K562 (cell line): ENCODE measurements at regions not wholly inside any gene's neighbourhood (a gene's known extent, or its start where the extent isn't known, plus 50 kb on each side); places are given as distances from the start of the nearest gene placed in this dataset.

Experiments used
- ATAC-seq: fragments of 200-7000 bp; cut with Tn5 transposase; 3 replicates; pipeline ENCODE4 v1.9.1; 2020; ENCODE audit warnings: moderate library complexity
- BruUV-seq: library from RNA; stranded (reverse); fragments of 400-500 nt; replicated peaks from 2 replicates; lab custom pipeline; 2021; lab: Mats Ljungman, UMichigan
- CTCF ChIA-PET: fragments of 300-600 bp; formaldehyde crosslinking; extraction: SDS; loops from one replicate; lab custom pipeline; 2021; ENCODE audit warnings: low intra/inter-chr PET ratio; lab: Yijun Ruan, JAX
- POLR2A ChIA-PET: fragments of 300-600, 350-650 bp; sonication (Branson Sonifier 250); formaldehyde crosslinking; extraction: SDS; loops from one replicate; lab custom pipeline; 2021; ENCODE audit warnings: antibody characterized with exemption, inconsistent platforms; lab: Yijun Ruan, JAX
- DNase-seq, 4 experiments: peaks; one replicate each; pipeline versions ENCODE4 v3.0.0 to v3.0.0-alpha.2; 2011 to 2018; ENCODE audit warnings: low spot score in 3 of 4, mixed read lengths in 3 of 4; ENCODE audit errors: extremely low read depth in 1 of 4
- FAIRE-seq: peaks from 2 replicates; lab custom pipeline; 2011; peaks lifted over from hg19 to GRCh38; lab: Jason Lieb, UNC
- H2AFZ ChIP-seq: 2 replicates; pipeline ENCODE4 v1.6.0; 2011; ENCODE audit warnings: low read depth, low read length, control low read depth, inconsistent platforms
- H3K27ac ChIP-seq: fragments of 200-600 bp; 3 replicates; pipeline ENCODE4 v1.8.0; 2011; ENCODE audit warnings: low read depth, mild to moderate bottlenecking, control low read depth, inconsistent platforms, low read length, moderate library complexity, mixed read lengths; ENCODE audit errors: extremely low read depth
- H3K27me3 ChIP-seq, 2 experiments: fragments of 300-600 bp in 1 of 2; 2 replicates in 1 of 2; 3 replicates in 1 of 2; pipeline versions ENCODE4 v1.6.0 to v1.8.0; 2011; ENCODE audit warnings: inconsistent platforms in 2 of 2, low read length in 2 of 2, mild to moderate bottlenecking in 1 of 2, mixed read lengths in 1 of 2, moderate library complexity in 1 of 2; ENCODE audit not compliant: control insufficient read depth in 2 of 2, insufficient read depth in 2 of 2
- H3K36me3 ChIP-seq: fragments of 300-600 bp; 3 replicates; pipeline ENCODE4 v1.8.0; 2011; ENCODE audit warnings: mild to moderate bottlenecking, low read length, inconsistent platforms; ENCODE audit not compliant: control insufficient read depth, insufficient read depth
- H3K4me1 ChIP-seq, 2 experiments: fragments of 200-600 bp in 1 of 2; replicated peaks in 1 of 2; 2 replicates in 1 of 2; 3 replicates in 1 of 2; pipeline versions ENCODE4 v1.5.1 to v1.8.0; 2011; ENCODE audit warnings: inconsistent platforms in 2 of 2, low read length in 2 of 2, mild to moderate bottlenecking in 1 of 2, mixed read lengths in 1 of 2, moderate library complexity in 1 of 2; ENCODE audit not compliant: control insufficient read depth in 2 of 2, insufficient read depth in 2 of 2
- H3K4me2 ChIP-seq: 2 replicates; pipeline ENCODE4 v1.6.1; 2011; ENCODE audit warnings: low read length, control low read depth, inconsistent platforms, mixed read lengths; ENCODE audit not compliant: insufficient read depth
- H3K4me3 ChIP-seq: fragments of 200-600 bp; sonication (generic), shearing (Covaris generic); 2 replicates; pipeline ENCODE4 v1.5.1; 2016; ENCODE audit warnings: control low read depth, inconsistent platforms
- H3K79me2 ChIP-seq: fragments of 200-600 bp; 3 replicates; pipeline ENCODE4 v1.8.0; 2011; ENCODE audit warnings: low read length, inconsistent platforms; ENCODE audit not compliant: control insufficient read depth, insufficient read depth
- H3K9ac ChIP-seq, 2 experiments: 2 replicates each; pipeline versions ENCODE4 v1.6.0 to v1.6.1; 2011; ENCODE audit warnings: low read depth in 2 of 2, low read length in 2 of 2, control low read depth in 1 of 2, inconsistent platforms in 1 of 2, mild to moderate bottlenecking in 1 of 2, mixed read lengths in 1 of 2; ENCODE audit not compliant: insufficient read depth in 1 of 2
- H3K9me1 ChIP-seq: one replicate; pipeline ENCODE4 v1.6.0; 2011; ENCODE audit warnings: inconsistent platforms, mild to moderate bottlenecking, low read length, moderate library complexity; ENCODE audit not compliant: control insufficient read depth, insufficient read depth
- H3K9me3 ChIP-seq: replicated peaks from 2 replicates; pipeline ENCODE4 v1.5.1; 2011; ENCODE audit warnings: low read depth, low read length, inconsistent platforms; ENCODE audit not compliant: control insufficient read depth, insufficient read depth
- H4K20me1 ChIP-seq: replicated peaks from 2 replicates; pipeline ENCODE4 v1.6.1; 2011; ENCODE audit warnings: low read length, inconsistent platforms, mixed read lengths; ENCODE audit not compliant: control insufficient read depth, insufficient read depth
- CBX3 ChIP-seq, 2 experiments: IDR thresholded peaks; 1 replicate in 1 of 2; 2 replicates in 1 of 2; pipeline ENCODE4 v1.6.1; 2012; ENCODE audit warnings: inconsistent platforms in 2 of 2, low read length in 2 of 2, borderline replicate concordance in 1 of 2, control low read depth in 1 of 2
- CREB1 ChIP-seq, 2 experiments: sonication (generic) in 1 of 2; formaldehyde crosslinking in 1 of 2; IDR thresholded peaks; 2 replicates each; pipeline versions ENCODE4 v1.6.1 to v1.8.0; 2012 to 2022; ENCODE audit warnings: inconsistent platforms in 1 of 2, mild to moderate bottlenecking in 1 of 2, missing genetic modification reagents in 1 of 2, moderate library complexity in 1 of 2
- CREM ChIP-seq: IDR thresholded peaks from 2 replicates; pipeline ENCODE4 v1.6.1; 2014; ENCODE audit warnings: antibody characterized with exemption, low read depth
- EZH2 ChIP-seq: IDR thresholded peaks from 2 replicates; pipeline ENCODE4 v1.6.1; 2012; ENCODE audit warnings: low read depth, mild to moderate bottlenecking, inconsistent platforms, low read length, borderline replicate concordance
- HMG20B ChIP-seq: fragments of 250-450 bp; sonication (Bioruptor Pico); IDR thresholded peaks from 2 replicates; pipeline ENCODE4 v1.5.0; 2021; ENCODE audit warnings: mild to moderate bottlenecking
- MCM2 ChIP-seq: fragments of 450-650 bp; IDR thresholded peaks from 2 replicates; pipeline ENCODE4 v1.6.1; 2017; ENCODE audit warnings: low read depth, mild to moderate bottlenecking
- SIRT6 ChIP-seq: IDR thresholded peaks from one replicate; pipeline ENCODE4 v1.6.1; 2012; ENCODE audit warnings: low read depth, mild to moderate bottlenecking, control low read depth, inconsistent platforms, low read length, moderate library complexity
- SRSF7 ChIP-seq: fragments of 200-400 bp; formaldehyde crosslinking; optimal IDR thresholded peaks from 2 replicates; pipeline ENCODE3; 2017; ENCODE audit warnings: mild to moderate bottlenecking, low read depth, low read length
- SUPT5H ChIP-seq: fragments of 450-650 bp; IDR thresholded peaks from 2 replicates; pipeline ENCODE4 v1.6.1; 2016
- ZFP36 ChIP-seq: fragments of 150-350 bp; IDR thresholded peaks from 2 replicates; pipeline ENCODE4 v1.6.1; 2018; ENCODE audit warnings: low read length, low read depth; ENCODE audit not compliant: partially characterized antibody
- WGBS: fragments of 100-300 bp; shearing (Covaris generic); methylation state at CpG from one replicate; pipeline ENCODE4 v1.1.6; 2016; ENCODE audit warnings: low coverage, mixed read lengths; ENCODE audit not compliant: insufficient coverage; ENCODE audit errors: missing lambda C conversion rate; 5-methylcytosine and 5-hydroxymethylcytosine counted together
- in situ Hi-C: fragments of 300-500 bp; cut with MboI; formaldehyde crosslinking; loops from 4 replicates; pipeline ENCODE4 v1.15.0; 2018; ENCODE audit warnings: inconsistent platforms, mixed read lengths
- intact Hi-C: fragments of 100-400 bp; cut with micrococcal nuclease; formaldehyde crosslinking; loops from 2 replicates; pipeline ENCODE4 v1.14.2; 2022
- TF ChIP-seq, protein P1 (sequence below), 2 experiments: fragments of 450-650 bp; conservative IDR thresholded peaks; 2 replicates each; pipeline ENCODE4 v1.6.1; 2017; ENCODE audit warnings: mild to moderate bottlenecking in 2 of 2, moderate library complexity in 2 of 2
- TF ChIP-seq, protein P2 (sequence below): fragments of 450-650 bp; formaldehyde crosslinking; IDR thresholded peaks from 2 replicates; pipeline ENCODE4 v1.4.0; 2020; ENCODE audit warnings: mild to moderate bottlenecking, moderate library complexity

DNA sequence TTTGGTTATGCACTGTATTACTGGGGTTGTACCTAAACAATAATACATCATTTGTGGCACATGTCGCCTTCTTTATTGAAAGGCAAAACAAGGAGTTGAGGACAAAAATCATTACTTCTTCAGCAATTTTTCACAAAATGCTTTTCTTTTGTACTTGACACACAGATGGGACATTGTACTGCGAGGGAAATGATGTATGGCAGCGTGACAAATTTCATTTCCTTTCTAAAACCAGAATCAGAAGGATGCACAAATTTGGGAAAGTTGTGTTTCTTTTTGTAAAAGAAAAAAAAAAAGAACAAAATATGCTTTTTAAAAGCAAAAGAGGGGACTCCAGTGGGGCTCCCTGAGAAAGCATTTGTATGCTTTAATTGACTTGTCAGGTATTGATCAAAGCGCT is 394.0 kb upstream of the SLC35B3 start:
- Histone ChIP-seq H3K27ac (no peak overlapping the region), H3K4me3 (no peak overlapping the region), H4K20me1 (no peaks in the 10 kb centered on the region), H2AFZ (no peak overlapping the region), H3K36me3 (no peaks in the 10 kb centered on the region), H3K9me1 (no peaks in the 10 kb centered on the region), H3K9ac (no peak overlapping the region), H3K79me2 (no peaks in the 10 kb centered on the region), H3K27me3 (no peaks in the 10 kb centered on the region), H3K4me1 (no peaks in the 10 kb centered on the region), H3K4me2 (no peak overlapping the region), H3K9me3 (no peaks in the 10 kb centered on the region)
- no peak for TF ChIP-seq SUPT5H
- TF ChIP-seq HMG20B: no peak
- TF ChIP-seq EZH2: no peak
- TF ChIP-seq MCM2: no peak
- no peak for DNase-seq
- 1% methylated on average over 4 of the region's 4 CpGs for WGBS
- in situ Hi-C loops (no loop called here), intact Hi-C loops (no loop called here)
- BruUV-seq: no TSS peak
- CTCF ChIA-PET: no interaction called here
- no peak for ATAC-seq
- POLR2A ChIA-PET: no interaction called here
- no peak for FAIRE-seq

DNA sequence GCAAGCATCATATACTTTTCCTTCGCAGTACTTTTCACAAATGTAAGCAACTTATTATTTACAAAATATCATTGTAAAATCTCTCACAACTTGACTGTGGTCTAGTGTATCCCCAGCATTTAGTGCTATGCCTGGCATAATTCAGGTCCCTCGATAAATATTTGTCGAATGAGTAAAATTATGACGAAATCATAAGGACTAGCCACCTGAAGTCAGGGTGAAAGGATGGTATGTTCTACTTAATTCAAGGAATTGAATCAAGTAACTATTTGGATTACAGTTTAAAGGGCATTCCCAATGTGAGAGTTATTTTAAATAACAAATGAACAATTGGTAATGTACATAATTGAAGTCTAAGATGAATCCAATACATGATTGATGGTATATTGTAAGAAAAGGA is 393.0 kb upstream of the SLC35B3 start:
- H3K4me1 ChIP-seq: no peaks in the 10 kb centered on the region
- H3K9me3 ChIP-seq: no peaks in the 10 kb centered on the region
- WGBS: 0% methylated on average over 4 of the region's 4 CpGs
- H3K79me2 ChIP-seq: no peaks in the 10 kb centered on the region
- BruUV-seq: no TSS peak
- intact Hi-C loops (no loop called here), in situ Hi-C loops (no loop called here)
- ATAC-seq: no peak
- no peak overlapping the region for H2AFZ ChIP-seq
- FAIRE-seq: no peak
- H3K9ac ChIP-seq: no peak overlapping the region
- CTCF ChIA-PET: no interaction called here
- no peak overlapping the region for H3K4me3 ChIP-seq
- POLR2A ChIA-PET: no interaction called here
- H4K20me1 ChIP-seq: no peaks in the 10 kb centered on the region
- no peaks in the 10 kb centered on the region for H3K27me3 ChIP-seq
- no peak overlapping the region for H3K4me2 ChIP-seq
- H3K36me3 ChIP-seq: no peaks in the 10 kb centered on the region
- no peak overlapping the region for H3K27ac ChIP-seq
- DNase-seq: no peak
- H3K9me1 ChIP-seq: no peaks in the 10 kb centered on the region
- TF ChIP-seq CREB1 (IDR thresholded peaks at IDR 0.05) (no peak), CREB1 (CRISPR knock-in tag; IDR thresholded peaks at IDR 0.05) (no peak), CBX3 (IDR thresholded peaks at IDR 0.05; ENCODE audit: borderline replicate concordance in 1 of 2, low read length in 2 of 2) (no peak), CREM (no peak), SRSF7 (no peak), SIRT6 (no peak), ZFP36 (no peak)
- TF ChIP-seq, protein P1, sequence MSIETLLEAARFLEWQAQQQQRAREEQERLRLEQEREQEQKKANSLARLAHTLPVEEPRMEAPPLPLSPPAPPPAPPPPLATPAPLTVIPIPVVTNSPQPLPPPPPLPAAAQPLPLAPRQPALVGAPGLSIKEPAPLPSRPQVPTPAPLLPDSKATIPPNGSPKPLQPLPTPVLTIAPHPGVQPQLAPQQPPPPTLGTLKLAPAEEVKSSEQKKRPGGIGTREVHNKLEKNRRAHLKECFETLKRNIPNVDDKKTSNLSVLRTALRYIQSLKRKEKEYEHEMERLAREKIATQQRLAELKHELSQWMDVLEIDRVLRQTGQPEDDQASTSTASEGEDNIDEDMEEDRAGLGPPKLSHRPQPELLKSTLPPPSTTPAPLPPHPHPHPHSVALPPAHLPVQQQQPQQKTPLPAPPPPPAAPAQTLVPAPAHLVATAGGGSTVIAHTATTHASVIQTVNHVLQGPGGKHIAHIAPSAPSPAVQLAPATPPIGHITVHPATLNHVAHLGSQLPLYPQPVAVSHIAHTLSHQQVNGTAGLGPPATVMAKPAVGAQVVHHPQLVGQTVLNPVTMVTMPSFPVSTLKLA (conservative IDR thresholded peaks at IDR 0.05): no peak
- TF ChIP-seq, protein P2, sequence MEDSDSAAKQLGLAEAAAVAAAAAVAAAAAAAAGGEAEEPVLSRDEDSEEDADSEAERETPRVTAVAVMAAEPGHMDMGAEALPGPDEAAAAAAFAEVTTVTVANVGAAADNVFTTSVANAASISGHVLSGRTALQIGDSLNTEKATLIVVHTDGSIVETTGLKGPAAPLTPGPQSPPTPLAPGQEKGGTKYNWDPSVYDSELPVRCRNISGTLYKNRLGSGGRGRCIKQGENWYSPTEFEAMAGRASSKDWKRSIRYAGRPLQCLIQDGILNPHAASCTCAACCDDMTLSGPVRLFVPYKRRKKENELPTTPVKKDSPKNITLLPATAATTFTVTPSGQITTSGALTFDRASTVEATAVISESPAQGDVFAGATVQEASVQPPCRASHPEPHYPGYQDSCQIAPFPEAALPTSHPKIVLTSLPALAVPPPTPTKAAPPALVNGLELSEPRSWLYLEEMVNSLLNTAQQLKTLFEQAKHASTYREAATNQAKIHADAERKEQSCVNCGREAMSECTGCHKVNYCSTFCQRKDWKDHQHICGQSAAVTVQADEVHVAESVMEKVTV (CRISPR knock-in tag): no peak
